Loucy (cell line): ENCODE measurements at regions not wholly inside any gene's neighbourhood (a gene's known extent, or its start where the extent isn't known, plus 50 kb on each side); places are given as distances from the start of the nearest gene placed in this dataset.
A peak's percentile ranks its signal among the peaks of the same experiment; 100 is the strongest.

ENCODE experiments used
- H2AFZ ChIP-seq: fragments of 200-600 bp; sonication (generic); 2 replicates; pipeline ENCODE4 v1.6.0; 2016; ENCODE audit warnings: antibody characterized with exemption, mild to moderate bottlenecking, low read length, moderate library complexity
- H3F3A ChIP-seq: fragments of 200-600 bp; 2 replicates; pipeline ENCODE4 v1.6.0; 2016; ENCODE audit warnings: antibody characterized with exemption, low read depth, mild to moderate bottlenecking
- H3K27me3 ChIP-seq: fragments of 200-600 bp; sonication (generic); 2 replicates; pipeline ENCODE4 v1.6.1; 2014; ENCODE audit warnings: low read length, mild to moderate bottlenecking; ENCODE audit not compliant: insufficient read depth, poor library complexity, severe bottlenecking
- H3K36me3 ChIP-seq: fragments of 200-600 bp; sonication (generic); 2 replicates; pipeline ENCODE4 v1.6.1; 2016; ENCODE audit warnings: low read length; ENCODE audit not compliant: insufficient read depth
- H3K4me1 ChIP-seq: fragments of 200-600 bp; sonication (generic); 2 replicates; pipeline ENCODE4 v1.5.1; 2014; ENCODE audit warnings: low read length, mild to moderate bottlenecking; ENCODE audit not compliant: insufficient read depth, poor library complexity, severe bottlenecking
- H3K4me2 ChIP-seq: fragments of 200-600 bp; sonication (generic); 2 replicates; pipeline ENCODE4 v1.6.0; 2014; ENCODE audit warnings: antibody characterized with exemption, low read length, low read depth, mild to moderate bottlenecking; ENCODE audit not compliant: poor library complexity, severe bottlenecking
- H3K4me3 ChIP-seq: fragments of 200-600 bp; sonication (generic); 2 replicates; pipeline ENCODE4 v1.5.1; 2014; ENCODE audit warnings: low read length, mild to moderate bottlenecking, mixed read lengths; ENCODE audit not compliant: poor library complexity, severe bottlenecking
- H3K79me2 ChIP-seq: fragments of 200-600 bp; sonication (generic); 2 replicates; pipeline ENCODE4 v1.6.1; 2014; ENCODE audit warnings: low read length; ENCODE audit not compliant: insufficient read depth
- H3K9ac ChIP-seq: fragments of 200-600 bp; sonication (generic); 2 replicates; pipeline ENCODE4 v1.6.0; 2014; ENCODE audit warnings: mild to moderate bottlenecking, low read depth, low read length, moderate library complexity; ENCODE audit not compliant: poor library complexity, severe bottlenecking
- H3K9me2 ChIP-seq: fragments of 200-600 bp; sonication (generic); replicated peaks from 2 replicates; pipeline ENCODE4 v1.6.1; 2016; ENCODE audit warnings: low read depth, low read length, mixed read lengths
- H3K9me3 ChIP-seq: fragments of 200-600 bp; sonication (generic); 2 replicates; pipeline ENCODE4 v1.6.1; 2014; ENCODE audit warnings: mild to moderate bottlenecking, antibody characterized with exemption, low read length, low read depth; ENCODE audit not compliant: insufficient read depth
- H4K20me1 ChIP-seq: fragments of 200-600 bp; sonication (generic); 2 replicates; pipeline ENCODE4 v1.6.0; 2014; ENCODE audit warnings: antibody characterized with exemption, low read length, mild to moderate bottlenecking; ENCODE audit not compliant: insufficient read depth, poor library complexity, severe bottlenecking
- CTCF ChIP-seq: fragments of 200-600 bp; sonication (generic); conservative IDR thresholded peaks from 2 replicates; pipeline ENCODE4 v1.5.1; 2014; ENCODE audit warnings: mild to moderate bottlenecking, antibody characterized with exemption, low read length
- EZH2phosphoT487 ChIP-seq: fragments of 200-600 bp; IDR thresholded peaks from 2 replicates; pipeline ENCODE4 v1.6.1; 2018; ENCODE audit warnings: antibody characterized with exemption, mild to moderate bottlenecking, moderate library complexity, borderline replicate concordance

- Histone ChIP-seq H3F3A (no peaks in the 10 kb centered on the region), H3K79me2 (no peaks in the 10 kb centered on the region), H3K9me2 (no peaks in the 10 kb centered on the region), H3K9me3 (no peaks in the 10 kb centered on the region), H4K20me1 (no peaks in the 10 kb centered on the region), H3K27me3 (no peaks in the 10 kb centered on the region), H3K4me2 (no peak overlapping the region), H3K36me3 (no peaks in the 10 kb centered on the region), H3K9ac (no peak overlapping the region), H3K4me1 (peaks cover 40% of the 10 kb centered on the region), H2AFZ (peak overlapping the region; percentile 64; the same call in 1 of the 2 replicates), H3K4me3 (no peak overlapping the region)
- TF ChIP-seq EZH2phosphoT487 (no peak), CTCF (no peak)
These were observed 53.9 kb downstream of the PABIR2 start for GRCh38 chrX:134743091-134743490.

GRCh38 chrX:134742573-134742972 lies 54.4 kb downstream of the PABIR2 start:
- Histone ChIP-seq H3K4me3 (no peak overlapping the region), H3K36me3 (no peaks in the 10 kb centered on the region), H3K4me2 (no peak overlapping the region), H3K4me1 (peaks cover 40% of the 10 kb centered on the region), H3K9me2 (no peaks in the 10 kb centered on the region), H3K9ac (no peak overlapping the region), H2AFZ (peak overlapping the region; percentile 64; the same call in 1 of the 2 replicates), H3K79me2 (no peaks in the 10 kb centered on the region), H3K9me3 (no peaks in the 10 kb centered on the region), H3K27me3 (no peaks in the 10 kb centered on the region), H4K20me1 (no peaks in the 10 kb centered on the region), H3F3A (no peaks in the 10 kb centered on the region)
- TF ChIP-seq CTCF (no peak), EZH2phosphoT487 (no peak)

GRCh38 chrX:134741746-134742145 lies 55.3 kb downstream of the PABIR2 start:
- H3K4me3 ChIP-seq, result no peak overlapping the region
- no peaks in the 10 kb centered on the region for H3K36me3 ChIP-seq
- no peaks in the 10 kb centered on the region for H3K9me2 ChIP-seq
- no peak for TF ChIP-seq CTCF
- TF ChIP-seq EZH2phosphoT487, result no peak
- H3K79me2 ChIP-seq, result no peaks in the 10 kb centered on the region
- H2AFZ ChIP-seq, result no peak overlapping the region
- no peaks in the 10 kb centered on the region for H3K27me3 ChIP-seq
- H3K9ac ChIP-seq, result no peak overlapping the region
- no peak overlapping the region for H3K4me2 ChIP-seq
- no peaks in the 10 kb centered on the region for H3F3A ChIP-seq
- peaks cover 35% of the 10 kb centered on the region for H3K4me1 ChIP-seq
- H4K20me1 ChIP-seq, result no peaks in the 10 kb centered on the region
- H3K9me3 ChIP-seq, result no peaks in the 10 kb centered on the region
